ENCODE measurements at regions not wholly inside any gene's neighbourhood (a gene's known extent, or its start where the extent isn't known, plus 50 kb on each side); places are given as distances from the start of the nearest gene placed in this dataset.

- in situ Hi-C loops (cut with HindIII; ENCODE audit: low sequenced_read_pairs): no loop called here
- H3K4me3 ChIP-seq (ENCODE audit: low read depth, low read length): no peak overlapping the region
- DNase-seq (ENCODE audit: low read depth): no peak
- TF ChIP-seq, protein P1, sequence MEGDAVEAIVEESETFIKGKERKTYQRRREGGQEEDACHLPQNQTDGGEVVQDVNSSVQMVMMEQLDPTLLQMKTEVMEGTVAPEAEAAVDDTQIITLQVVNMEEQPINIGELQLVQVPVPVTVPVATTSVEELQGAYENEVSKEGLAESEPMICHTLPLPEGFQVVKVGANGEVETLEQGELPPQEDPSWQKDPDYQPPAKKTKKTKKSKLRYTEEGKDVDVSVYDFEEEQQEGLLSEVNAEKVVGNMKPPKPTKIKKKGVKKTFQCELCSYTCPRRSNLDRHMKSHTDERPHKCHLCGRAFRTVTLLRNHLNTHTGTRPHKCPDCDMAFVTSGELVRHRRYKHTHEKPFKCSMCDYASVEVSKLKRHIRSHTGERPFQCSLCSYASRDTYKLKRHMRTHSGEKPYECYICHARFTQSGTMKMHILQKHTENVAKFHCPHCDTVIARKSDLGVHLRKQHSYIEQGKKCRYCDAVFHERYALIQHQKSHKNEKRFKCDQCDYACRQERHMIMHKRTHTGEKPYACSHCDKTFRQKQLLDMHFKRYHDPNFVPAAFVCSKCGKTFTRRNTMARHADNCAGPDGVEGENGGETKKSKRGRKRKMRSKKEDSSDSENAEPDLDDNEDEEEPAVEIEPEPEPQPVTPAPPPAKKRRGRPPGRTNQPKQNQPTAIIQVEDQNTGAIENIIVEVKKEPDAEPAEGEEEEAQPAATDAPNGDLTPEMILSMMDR (IDR thresholded peaks at IDR 0.05; ENCODE audit: low read depth, low read length, missing control alignments): no peak
These were observed 161.8 kb upstream of the SLC38A2 start for GRCh38 chr12:46534327-46534840.

GRCh38 chr12:46533723-46534122 lies 161.2 kb upstream of the SLC38A2 start:
- TF ChIP-seq, protein P1 (IDR thresholded peaks at IDR 0.05; ENCODE audit: low read depth, low read length, missing control alignments): no peak
- in situ Hi-C loops (cut with HindIII; ENCODE audit: low sequenced_read_pairs): no loop called here

GRCh38 chr12:46531804-46532203 lies 159.2 kb upstream of the SLC38A2 start:
- H3K4me3 ChIP-seq (ENCODE audit: low read depth, low read length): no peak overlapping the region
- no peak for DNase-seq (ENCODE audit: low read depth)
- TF ChIP-seq, protein P1 (IDR thresholded peaks at IDR 0.05; ENCODE audit: low read depth, low read length, missing control alignments): no peak
- in situ Hi-C loops (cut with HindIII; ENCODE audit: low sequenced_read_pairs): no loop called here

More at GRCh38 chr12:46533723-46534122, 161.2 kb upstream of the SLC38A2 start:
- DNase-seq (ENCODE audit: low read depth): no peak
- H3K4me3 ChIP-seq (ENCODE audit: low read depth, low read length): no peak overlapping the region

DNA sequence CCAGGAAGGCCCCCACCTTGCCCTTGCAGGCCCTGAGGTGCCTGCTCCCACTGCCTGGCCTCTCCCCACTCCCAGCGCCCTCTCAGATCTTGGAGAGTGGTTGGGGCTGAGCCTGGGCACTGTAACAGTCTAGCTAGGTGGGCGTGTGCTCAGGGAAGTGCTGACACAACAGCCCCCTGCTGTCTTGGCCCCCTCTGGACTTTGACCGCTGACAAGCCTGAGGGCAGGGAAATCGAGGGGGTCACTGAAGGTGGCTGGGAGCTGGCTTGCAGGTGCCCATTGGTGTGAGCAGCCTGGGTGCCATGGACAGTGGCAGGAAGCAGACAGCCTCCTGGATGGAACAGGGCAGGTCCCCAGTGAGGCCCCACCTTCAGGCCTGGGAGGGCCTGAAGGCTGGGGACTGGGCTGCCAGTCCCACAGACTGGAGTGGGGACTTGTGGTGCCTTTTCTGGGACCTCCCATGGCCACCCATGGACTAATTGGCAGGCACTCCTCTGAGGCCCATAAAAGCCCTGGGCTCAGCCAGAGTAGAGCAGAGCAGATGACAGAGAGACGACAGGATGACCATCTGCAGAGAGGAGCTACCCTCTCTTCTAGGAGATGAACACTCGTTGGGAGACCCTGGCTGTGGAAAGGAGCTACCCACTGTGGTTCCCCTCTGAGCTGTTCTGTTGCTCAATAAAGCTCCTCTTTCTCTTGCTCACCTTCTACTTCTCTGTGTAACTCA lies 158.6 kb upstream of the SLC38A2 start:
- no peak for DNase-seq (ENCODE audit: low read depth)
- in situ Hi-C loops (cut with HindIII; ENCODE audit: low sequenced_read_pairs): no loop called here
- TF ChIP-seq, protein P1 (IDR thresholded peaks at IDR 0.05; ENCODE audit: low read depth, low read length, missing control alignments): no peak
- H3K4me3 ChIP-seq (ENCODE audit: low read depth, low read length): no peak overlapping the region

DNA sequence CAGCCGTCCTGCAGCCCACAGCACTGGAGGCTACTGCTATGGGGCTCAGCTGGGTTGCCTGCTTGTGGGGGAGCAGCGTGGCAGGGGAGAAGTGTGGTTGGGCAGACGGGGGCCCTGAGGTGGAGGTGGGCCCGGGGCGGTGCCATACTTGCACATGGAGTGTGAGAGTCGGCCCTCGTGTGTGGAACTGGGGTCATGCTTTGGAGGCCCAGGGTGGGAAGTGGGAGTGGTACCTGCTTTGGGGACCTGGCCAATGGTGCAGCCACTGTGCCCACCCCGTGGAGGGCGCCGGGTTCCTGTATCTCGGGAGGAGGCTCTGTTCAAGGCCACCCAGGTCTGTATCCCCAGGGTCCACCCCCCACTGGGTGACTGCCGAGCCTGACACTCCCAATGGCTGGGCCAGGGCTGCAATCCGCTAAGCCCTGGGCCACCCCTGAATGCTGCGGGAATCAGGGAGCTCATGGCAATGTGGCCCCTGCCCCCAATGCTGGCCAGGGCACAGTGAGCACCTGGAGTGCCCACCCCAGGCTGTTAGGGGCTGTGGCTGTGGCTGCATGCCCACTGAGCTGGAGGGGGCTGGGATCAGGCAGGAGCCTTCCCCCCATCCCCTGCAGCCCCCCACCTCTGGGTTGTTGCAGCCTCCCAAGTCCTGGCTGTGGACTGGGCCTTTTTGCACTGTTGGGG lies 157.9 kb upstream of the SLC38A2 start:
- no peak overlapping the region for H3K4me3 ChIP-seq (ENCODE audit: low read depth, low read length)
- in situ Hi-C loops (cut with HindIII; ENCODE audit: low sequenced_read_pairs): no loop called here
- no peak for DNase-seq (ENCODE audit: low read depth)
- TF ChIP-seq, protein P1 (IDR thresholded peaks at IDR 0.05; ENCODE audit: low read depth, low read length, missing control alignments): no peak

DNA sequence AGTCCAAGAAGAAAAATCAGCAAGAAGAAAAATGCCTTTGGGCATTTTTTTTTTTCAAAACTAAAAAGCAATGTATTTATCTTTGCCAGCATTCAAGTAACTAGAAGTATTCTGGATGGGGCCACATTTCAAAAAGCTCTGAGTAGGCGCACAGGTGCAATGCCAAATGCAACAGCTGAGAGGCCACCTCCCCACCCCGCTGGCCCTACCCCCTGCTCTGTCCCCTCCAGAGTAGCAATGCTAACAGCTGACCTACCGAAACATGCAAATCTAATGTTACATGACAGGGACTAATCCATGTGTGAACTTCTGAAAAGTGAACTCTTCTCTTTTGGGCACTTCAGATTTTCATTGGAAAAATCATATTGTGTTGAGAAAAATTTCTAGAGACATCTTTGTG lies 153.7 kb upstream of the SLC38A2 start:
- in situ Hi-C loops (cut with HindIII; ENCODE audit: low sequenced_read_pairs): no loop called here
- DNase-seq (ENCODE audit: low read depth): no peak
- TF ChIP-seq, protein P1 (IDR thresholded peaks at IDR 0.05; ENCODE audit: low read depth, low read length, missing control alignments): no peak
- no peak overlapping the region for H3K4me3 ChIP-seq (ENCODE audit: low read depth, low read length)

Data from astrocyte of the cerebellum (primary cell).